SK-N-SH (cell line): ENCODE measurements at regions not wholly inside any gene's neighbourhood (a gene's known extent, or its start where the extent isn't known, plus 50 kb on each side); places are given as distances from the start of the nearest gene placed in this dataset.
"Not testable (repeated sequence)": the region's sequence is repeated elsewhere in the genome, so short reads cannot be mapped to it uniquely, and the experiment has no call there.

Experiments used
- CTCF ChIA-PET: fragments of 300-600, 350-600 bp; formaldehyde crosslinking; extraction: SDS; loops from one replicate; lab custom pipeline; 2021; lab: Yijun Ruan, JAX
- POLR2A ChIA-PET: fragments of 350-600 bp; sonication (Branson Sonifier 250); formaldehyde crosslinking; extraction: SDS; loops from one replicate; lab custom pipeline; 2020; ENCODE audit warnings: antibody characterized with exemption, inconsistent platforms; lab: Yijun Ruan, JAX
- DNase-seq: peaks from one replicate; pipeline ENCODE4 v3.0.0; 2012
- H2AFZ ChIP-seq: fragments of 200-600 bp; sonication (generic); 2 replicates; pipeline ENCODE4 v1.8.1; 2016; ENCODE audit warnings: antibody characterized with exemption, mild to moderate bottlenecking, low read depth
- H3F3A ChIP-seq: fragments of 200-600 bp; sonication (generic); replicated peaks from 2 replicates; pipeline ENCODE3; 2016; ENCODE audit warnings: antibody characterized with exemption, mild to moderate bottlenecking; ENCODE audit not compliant: insufficient read depth
- H3K27ac ChIP-seq, 2 experiments: fragments of 200-500 bp in 1 of 2; fragments of 200-600 bp in 1 of 2; sonication (Bioruptor generic) in 1 of 2; sonication (generic), shearing (Covaris generic) in 1 of 2; 2 replicates each; pipeline versions ENCODE4 v1.5.1 to v1.6.1; 2014 to 2016; ENCODE audit warnings: low read depth in 2 of 2, inconsistent platforms in 1 of 2, low read length in 1 of 2, mild to moderate bottlenecking in 1 of 2, mixed read lengths in 1 of 2
- H3K27me3 ChIP-seq: fragments of 200-600 bp; sonication (generic), shearing (Covaris generic); 2 replicates; pipeline ENCODE4 v1.6.1; 2016; ENCODE audit warnings: mixed run types; ENCODE audit not compliant: insufficient read depth
- H3K36me3 ChIP-seq, 2 experiments: fragments of 200-500 bp in 1 of 2; fragments of 200-600 bp in 1 of 2; sonication (Bioruptor generic) in 1 of 2; sonication (generic) in 1 of 2; replicated peaks in 1 of 2; 2 replicates each; pipeline versions ENCODE3 to v1.5.1; 2014 to 2016; ENCODE audit warnings: low read length in 1 of 2, mild to moderate bottlenecking in 1 of 2; ENCODE audit not compliant: insufficient read depth in 2 of 2, control insufficient read depth in 1 of 2
- H3K4me1 ChIP-seq, 2 experiments: fragments of 200-500 bp in 1 of 2; fragments of 200-600 bp in 1 of 2; sonication (Bioruptor generic) in 1 of 2; sonication (generic), shearing (Covaris generic) in 1 of 2; 2 replicates each; pipeline versions ENCODE4 v1.5.1 to v1.6.1; 2014 to 2016; ENCODE audit warnings: low read depth in 1 of 2, low read length in 1 of 2, mixed run types in 1 of 2; ENCODE audit not compliant: insufficient read depth in 2 of 2, control insufficient read depth in 1 of 2
- H3K4me2 ChIP-seq: fragments of 200-600 bp; sonication (generic), shearing (Covaris generic); 2 replicates; pipeline ENCODE4 v1.6.1; 2017; ENCODE audit warnings: mixed run types
- H3K4me3 ChIP-seq, 2 experiments: fragments of 200-500 bp in 1 of 2; fragments of 200-600 bp in 1 of 2; sonication (Bioruptor generic) in 1 of 2; sonication (generic), shearing (Covaris generic) in 1 of 2; 2 replicates each; pipeline versions ENCODE4 v1.5.1 to v1.8.1; 2014 to 2016; ENCODE audit warnings: low read depth in 2 of 2, inconsistent platforms in 1 of 2, low read length in 1 of 2, mild to moderate bottlenecking in 1 of 2, mixed read lengths in 1 of 2, moderate library complexity in 1 of 2
- H3K79me2 ChIP-seq: fragments of 200-600 bp; sonication (generic); 2 replicates; pipeline ENCODE4 v1.8.1; 2017; ENCODE audit warnings: mild to moderate bottlenecking; ENCODE audit not compliant: insufficient read depth
- H3K9ac ChIP-seq: fragments of 200-600 bp; sonication (generic); 2 replicates; pipeline ENCODE4 v1.6.1; 2017; ENCODE audit warnings: mixed run types
- H3K9me2 ChIP-seq: fragments of 200-600 bp; sonication (generic); 2 replicates; pipeline ENCODE4 v1.6.1; 2017; ENCODE audit warnings: mixed run types
- H3K9me3 ChIP-seq: fragments of 200-600 bp; sonication (generic); 2 replicates; pipeline ENCODE4 v1.6.1; 2017; ENCODE audit warnings: mixed run types, mild to moderate bottlenecking, moderate library complexity
- H4K20me1 ChIP-seq: fragments of 200-600 bp; sonication (generic); 2 replicates; pipeline ENCODE4 v1.6.1; 2017; ENCODE audit warnings: mild to moderate bottlenecking, mixed run types; ENCODE audit not compliant: insufficient read depth
- EZH2phosphoT487 ChIP-seq: fragments of 200-600 bp; sonication (generic); IDR thresholded peaks from 2 replicates; pipeline ENCODE4 v1.6.1; 2017; ENCODE audit warnings: low read depth, mixed run types, mild to moderate bottlenecking, antibody characterized with exemption, moderate library complexity, borderline replicate concordance
- JUND ChIP-seq: IDR thresholded peaks from 2 replicates; pipeline ENCODE4 v1.4.0; 2012
- NFIC ChIP-seq: IDR thresholded peaks from 2 replicates; pipeline ENCODE4 v1.4.0; 2012; ENCODE audit warnings: borderline replicate concordance
- SMC3 ChIP-seq: IDR thresholded peaks from 2 replicates; pipeline ENCODE4 v1.6.1; 2012; ENCODE audit warnings: low read depth, low read length, improper control_type of control experiment
- WGBS: methylation state at CpG from one replicate; pipeline ENCODE4 v1.1.6; 2017; ENCODE audit warnings: low lambda C conversion rate; 5-methylcytosine and 5-hydroxymethylcytosine counted together
- TF ChIP-seq, protein P1 (sequence below): fragments of 150-350 bp; IDR thresholded peaks from 2 replicates; pipeline ENCODE4 v1.6.1; 2016; ENCODE audit warnings: mild to moderate bottlenecking, low read depth, low read length

DNA sequence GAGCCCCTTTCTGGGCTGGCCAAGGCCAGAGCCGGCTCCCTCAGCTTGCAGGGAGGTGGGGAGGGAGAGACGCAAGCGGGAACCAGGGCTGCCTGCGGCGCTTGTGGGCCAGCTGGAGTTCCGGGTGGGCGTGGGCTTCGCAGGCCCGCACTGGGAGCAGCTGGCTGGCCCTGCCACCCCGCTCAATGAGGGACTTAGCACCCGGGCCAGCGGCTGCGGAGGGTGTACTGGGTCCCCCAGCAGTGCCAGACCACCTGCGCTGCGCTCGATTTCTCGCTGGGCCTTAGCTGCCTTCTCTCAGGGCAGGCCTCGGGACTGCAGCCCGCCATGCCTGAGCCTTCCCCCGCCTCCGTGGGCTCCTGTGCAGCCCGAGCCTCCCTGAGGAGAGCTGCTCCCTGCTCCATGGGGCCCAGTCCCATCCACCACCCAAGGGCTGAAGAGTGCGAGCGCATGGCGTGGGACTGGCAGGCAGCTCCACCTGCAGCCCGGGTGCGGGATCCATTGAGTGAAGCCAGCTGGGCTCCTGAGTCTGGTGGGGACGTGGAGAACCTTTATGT lies 376.1 kb downstream of the C6orf118 start:
- H3K79me2 ChIP-seq, H4K20me1 ChIP-seq, H3K4me3 ChIP-seq, H3K9me3 ChIP-seq, H2AFZ ChIP-seq, H3K36me3 ChIP-seq, POLR2A ChIA-PET, H3K9ac ChIP-seq, H3K4me1 ChIP-seq, H3K27ac ChIP-seq, H3K4me2 ChIP-seq, H3K9me2 ChIP-seq, DNase-seq, H3F3A ChIP-seq, H3K27me3 ChIP-seq: not testable (repeated sequence)
- WGBS = 40% methylated on average over 2 of the region's 28 CpGs
- CTCF ChIA-PET = interaction anchor here (0.6 to 1.2 kb wide), 2 partner anchors 298 to 328 kb away, joined by 3 read pairs; no protein-coding TSS in a partner anchor

DNA sequence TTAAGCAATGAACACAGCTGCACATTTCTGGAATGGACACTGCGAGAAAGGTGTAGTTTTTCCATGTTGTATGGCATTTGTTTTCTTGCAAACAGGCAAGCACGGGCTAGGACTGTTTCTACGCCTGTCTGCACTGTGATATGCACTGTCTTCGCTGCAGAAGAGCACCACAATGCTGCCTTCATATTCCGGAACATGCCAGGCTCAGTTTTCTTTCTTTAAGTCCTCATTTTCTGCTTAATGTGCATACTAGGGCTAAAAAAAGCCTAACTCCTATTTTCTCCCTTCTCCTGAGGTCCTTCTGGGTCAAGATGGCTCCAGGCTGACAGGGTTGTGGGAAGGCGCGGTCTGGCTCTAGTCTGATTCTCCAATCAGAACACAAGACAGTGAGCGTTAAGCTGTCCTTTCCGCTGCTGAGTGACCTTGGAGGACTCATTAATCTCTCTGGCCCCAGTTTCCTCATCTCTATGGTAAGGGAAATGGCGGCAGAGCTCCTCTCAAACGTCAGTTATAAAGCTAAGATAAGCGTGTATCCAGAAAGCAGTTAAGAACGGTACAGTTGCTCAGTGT lies 379.9 kb downstream of the C6orf118 start:
- ChIA-PET POLR2A (no interaction called here), CTCF (interaction anchor here (1.0 to 3.3 kb wide), 4 partner anchors 10 to 1514 kb away, joined by 3 to 27 read pairs (median 12); no protein-coding TSS in a partner anchor)
- Histone ChIP-seq H3K4me3 (no peak overlapping the region), H3K9ac (no peak overlapping the region), H3K79me2 (no peaks in the 10 kb centered on the region), H3F3A (peaks cover 5% of the 10 kb centered on the region), H3K4me1 (peaks cover 0 to 12% of the 10 kb centered on the region in 2 experiments; a peak in 2 of 4 replicates), H3K27ac (no peak overlapping the region), H3K36me3 (no peaks in the 10 kb centered on the region)
- DNase-seq = no peak
- WGBS = 52% methylated on average over 13 of the region's 13 CpGs
- TF ChIP-seq NFIC = no peak
- TF ChIP-seq, protein P1, sequence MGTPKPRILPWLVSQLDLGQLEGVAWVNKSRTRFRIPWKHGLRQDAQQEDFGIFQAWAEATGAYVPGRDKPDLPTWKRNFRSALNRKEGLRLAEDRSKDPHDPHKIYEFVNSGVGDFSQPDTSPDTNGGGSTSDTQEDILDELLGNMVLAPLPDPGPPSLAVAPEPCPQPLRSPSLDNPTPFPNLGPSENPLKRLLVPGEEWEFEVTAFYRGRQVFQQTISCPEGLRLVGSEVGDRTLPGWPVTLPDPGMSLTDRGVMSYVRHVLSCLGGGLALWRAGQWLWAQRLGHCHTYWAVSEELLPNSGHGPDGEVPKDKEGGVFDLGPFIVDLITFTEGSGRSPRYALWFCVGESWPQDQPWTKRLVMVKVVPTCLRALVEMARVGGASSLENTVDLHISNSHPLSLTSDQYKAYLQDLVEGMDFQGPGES = no peak
- no peak for TF ChIP-seq SMC3
- TF ChIP-seq, all 33 proteins: peak for 0
- H4K20me1 ChIP-seq = no peaks in the 10 kb centered on the region
- H3K9me2 ChIP-seq = no peaks in the 10 kb centered on the region
- no peaks in the 10 kb centered on the region for H3K27me3 ChIP-seq
- H2AFZ ChIP-seq = no peak overlapping the region
- H3K9me3 ChIP-seq = no peaks in the 10 kb centered on the region
- no peak overlapping the region for H3K4me2 ChIP-seq

DNA sequence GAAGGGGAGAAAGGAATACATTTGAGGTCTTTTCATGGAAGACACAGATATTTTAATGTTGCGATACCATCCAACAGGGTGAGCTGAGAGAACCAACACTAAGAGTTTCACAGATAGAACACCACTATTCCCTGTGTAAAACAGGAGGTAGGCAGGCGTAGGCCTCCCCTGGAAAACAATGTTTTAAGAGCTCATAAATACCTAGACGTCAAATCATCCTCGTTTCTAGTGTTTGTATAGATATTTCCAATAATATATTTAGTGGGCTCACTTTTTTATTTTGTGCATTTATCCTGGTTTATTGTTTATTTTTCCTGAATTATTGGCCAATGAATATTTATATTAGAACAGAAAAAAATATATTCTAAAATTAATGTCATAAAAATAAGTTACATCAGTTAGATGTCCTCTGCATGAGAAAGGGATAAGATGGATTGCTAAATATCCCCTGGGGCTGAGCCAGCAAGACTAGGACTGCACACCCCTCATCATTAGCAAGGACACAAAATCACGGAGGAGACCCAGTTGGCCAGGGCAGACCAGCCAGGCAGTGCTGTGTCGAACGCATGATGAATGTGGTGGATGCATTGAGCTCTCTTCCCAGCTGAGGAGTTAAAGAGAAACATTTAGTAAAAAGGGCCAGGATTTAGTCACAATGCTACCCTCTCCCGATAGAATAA lies 380.5 kb downstream of the C6orf118 start:
- Histone ChIP-seq H3K4me2 (no peak overlapping the region), H3K27me3 (no peaks in the 10 kb centered on the region), H3K4me3 (no peak overlapping the region; a peak in 1 of 4 replicates), H3F3A (peaks cover 5% of the 10 kb centered on the region), H3K4me1 (peaks cover 0 to 12% of the 10 kb centered on the region in 2 experiments; a peak in 2 of 4 replicates), H3K79me2 (no peaks in the 10 kb centered on the region), H3K9ac (no peak overlapping the region), H3K27ac (no peak overlapping the region), H3K9me2 (no peaks in the 10 kb centered on the region), H4K20me1 (no peaks in the 10 kb centered on the region), H2AFZ (no peak overlapping the region), H3K9me3 (no peaks in the 10 kb centered on the region), H3K36me3 (no peaks in the 10 kb centered on the region)
- no peak for DNase-seq
- WGBS = 51% methylated on average over 8 of the region's 8 CpGs
- POLR2A ChIA-PET = no interaction called here
- TF ChIP-seq JUND (no peak), EZH2phosphoT487 (no peak)
- CTCF ChIA-PET = interaction anchor here (0.7 to 3.3 kb wide), 15 partner anchors 10 to 1513 kb away, joined by 3 to 27 read pairs (median 6); no protein-coding TSS in a partner anchor
